NCI-H2029 (cell line): ENCODE measurements at regions not wholly inside any gene's neighbourhood (a gene's known extent, or its start where the extent isn't known, plus 50 kb on each side); places are given as distances from the start of the nearest gene placed in this dataset.
"Not testable (repeated sequence)": the region's sequence is repeated elsewhere in the genome, so short reads cannot be mapped to it uniquely, and the experiment has no call there.

Source experiments
- DNase-seq: peaks from one replicate; lab custom pipeline; 2025; lab: John Stamatoyannopoulos, UW

DNA sequence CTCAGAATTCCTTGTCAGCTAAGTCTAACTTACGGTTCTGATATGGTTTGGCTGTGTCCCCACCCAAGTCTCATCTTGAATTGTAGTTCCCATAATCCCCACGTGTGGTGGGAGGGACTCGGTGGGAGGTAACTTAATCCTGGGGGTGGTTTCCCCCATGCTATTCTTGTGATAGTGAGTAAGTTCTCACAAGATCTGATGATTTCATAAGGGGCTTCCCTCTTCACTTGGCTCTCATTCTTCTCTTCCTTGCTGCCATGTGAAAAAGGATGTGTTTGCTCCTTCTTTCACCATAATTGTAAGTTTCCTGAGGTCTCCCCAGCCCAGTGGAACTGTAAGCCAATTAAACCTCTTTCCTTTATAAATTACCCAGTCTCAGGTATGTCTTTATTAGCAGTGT lies 163.0 kb downstream of the PMAIP1 start:
- not testable (repeated sequence) for DNase-seq

DNA sequence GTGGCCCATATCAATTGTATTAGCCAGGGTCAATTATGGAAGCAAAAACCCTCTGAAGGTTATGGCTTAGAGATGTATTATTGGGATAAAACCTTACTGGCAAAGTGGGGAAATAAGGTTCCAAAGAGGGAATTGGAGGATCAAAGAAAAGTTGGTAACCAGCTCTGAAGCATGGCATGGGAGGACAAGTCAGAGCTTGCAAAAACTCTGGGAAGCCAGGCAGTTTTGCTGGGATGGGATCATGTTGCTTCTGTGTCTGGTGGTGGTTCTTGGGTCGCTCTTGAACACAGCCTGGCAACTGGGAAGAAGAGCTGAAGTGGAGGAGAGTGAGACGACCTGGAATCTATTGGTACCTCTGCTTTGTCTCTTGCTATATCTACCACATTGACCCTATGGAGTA lies 162.6 kb downstream of the PMAIP1 start:
- DNase-seq: no peak

DNA sequence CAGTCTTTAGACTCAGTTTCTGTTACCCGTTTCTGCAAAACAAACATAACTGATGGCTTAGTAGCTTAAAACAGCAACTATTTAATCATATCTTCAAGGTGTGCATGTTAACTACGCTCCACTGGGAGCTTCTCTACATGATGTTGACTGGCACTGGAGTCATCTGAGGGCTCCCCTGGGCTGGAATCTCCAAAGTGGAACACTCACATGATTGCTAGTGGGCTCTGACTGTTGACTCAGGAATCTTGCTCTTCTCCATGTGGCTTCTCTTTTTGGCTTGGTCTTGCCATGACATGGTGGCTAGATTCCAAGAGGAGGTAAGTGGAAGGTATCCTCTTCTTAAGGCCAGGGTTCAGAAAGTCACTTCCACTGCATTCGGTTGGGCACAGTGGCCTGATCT lies 160.8 kb downstream of the PMAIP1 start:
- no peak for DNase-seq

DNA sequence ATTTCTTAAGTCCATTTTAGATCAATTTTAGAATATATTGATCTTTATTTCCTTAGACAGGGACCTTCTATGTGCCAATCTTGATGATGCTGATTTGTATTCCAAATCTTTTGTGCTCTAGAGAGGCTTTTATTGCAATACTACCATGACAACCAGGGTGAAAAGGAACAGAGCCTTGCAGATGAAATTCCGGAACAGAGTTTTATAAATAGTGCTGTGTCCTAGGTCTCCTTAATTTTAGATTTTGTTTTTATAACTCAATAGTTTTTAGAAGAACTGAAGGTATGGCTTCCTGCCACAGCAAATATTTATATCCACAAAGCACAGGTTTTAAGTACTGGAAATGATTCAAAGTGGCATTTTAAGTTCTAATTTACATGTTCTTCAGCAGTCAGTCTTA lies 160.2 kb downstream of the PMAIP1 start:
- DNase-seq: no peak

DNA sequence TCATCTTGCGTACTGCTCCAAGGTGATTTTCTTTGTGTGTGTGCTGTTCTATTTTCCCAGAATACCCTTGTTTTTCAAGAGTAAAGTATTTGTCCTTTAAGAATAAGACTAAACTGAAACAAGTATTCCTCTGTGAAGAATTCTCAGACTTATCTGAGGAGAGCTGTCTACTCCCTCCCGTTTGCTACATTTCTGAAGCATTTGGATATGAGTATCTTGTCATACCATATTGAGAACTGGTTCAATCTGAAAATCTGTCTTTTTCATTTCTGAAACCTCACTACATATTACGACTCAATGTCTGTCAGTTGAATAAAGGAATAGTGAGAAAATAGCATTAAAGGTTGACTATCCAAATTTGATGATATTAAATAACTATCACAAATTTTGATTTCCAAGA lies 159.4 kb downstream of the PMAIP1 start:
- no peak for DNase-seq

DNA sequence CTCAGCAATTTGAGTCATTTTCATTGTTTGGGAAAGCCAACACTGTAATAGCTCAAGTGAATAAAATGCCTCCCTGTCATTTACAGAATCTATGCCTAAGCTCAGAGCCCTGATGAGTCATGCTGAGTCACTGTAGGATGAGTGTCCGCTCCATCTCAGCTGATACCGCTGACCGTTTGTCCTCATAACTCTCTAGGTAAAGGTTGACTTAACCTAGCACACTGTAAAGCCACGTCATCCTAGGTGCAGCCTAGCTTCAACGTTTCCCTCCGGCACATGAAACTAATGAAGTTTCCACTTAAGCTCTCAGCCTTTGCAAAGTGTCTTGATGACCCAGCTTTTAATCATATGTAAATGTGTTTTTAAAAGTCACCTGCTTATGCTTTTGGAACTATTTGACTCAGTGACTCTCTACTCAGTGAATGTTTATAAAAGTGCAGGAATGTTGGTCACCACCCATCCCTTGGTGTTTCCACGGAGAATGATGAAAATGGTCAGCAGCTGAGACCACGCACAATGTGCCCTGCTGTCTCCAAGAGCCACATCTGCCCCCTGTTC lies 154.0 kb downstream of the PMAIP1 start:
- no peak for DNase-seq

DNA sequence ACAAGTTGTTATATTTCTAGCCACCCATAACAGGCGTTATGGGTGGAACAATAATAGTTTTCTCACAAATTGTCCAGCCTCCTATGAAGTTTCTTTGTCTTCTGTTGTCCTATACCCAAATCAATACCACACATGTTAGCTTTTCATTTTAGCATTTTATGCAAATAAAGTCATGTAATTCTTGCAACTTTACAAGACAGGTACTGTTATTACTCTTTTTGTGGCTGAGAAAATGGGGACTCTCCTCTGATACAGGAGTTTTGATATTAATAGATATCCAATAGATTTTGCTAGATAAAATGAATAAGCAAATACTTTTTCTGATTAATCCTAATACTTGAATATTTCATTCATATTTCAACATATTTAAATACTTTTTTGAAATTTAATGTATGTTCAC lies 151.0 kb downstream of the PMAIP1 start:
- no peak for DNase-seq

DNA sequence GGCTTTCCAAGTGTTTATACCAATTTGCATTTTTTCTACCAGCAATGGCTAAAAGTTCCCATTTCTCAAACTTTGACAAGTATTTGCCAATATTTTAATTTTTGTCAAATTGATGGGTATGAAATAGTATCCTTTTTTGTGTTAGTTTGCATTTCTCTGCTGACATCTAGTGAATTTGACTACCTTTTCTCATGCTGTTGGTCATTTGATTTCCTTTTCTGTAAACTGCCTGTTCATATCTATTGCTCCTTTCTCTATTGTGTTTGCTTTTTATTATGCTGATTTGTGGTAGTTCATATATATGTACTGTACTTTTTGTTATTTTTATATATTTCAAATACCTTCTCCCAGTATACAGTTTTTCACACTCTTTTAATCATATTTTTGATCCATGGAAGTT lies 149.4 kb downstream of the PMAIP1 start:
- no peak for DNase-seq

DNA sequence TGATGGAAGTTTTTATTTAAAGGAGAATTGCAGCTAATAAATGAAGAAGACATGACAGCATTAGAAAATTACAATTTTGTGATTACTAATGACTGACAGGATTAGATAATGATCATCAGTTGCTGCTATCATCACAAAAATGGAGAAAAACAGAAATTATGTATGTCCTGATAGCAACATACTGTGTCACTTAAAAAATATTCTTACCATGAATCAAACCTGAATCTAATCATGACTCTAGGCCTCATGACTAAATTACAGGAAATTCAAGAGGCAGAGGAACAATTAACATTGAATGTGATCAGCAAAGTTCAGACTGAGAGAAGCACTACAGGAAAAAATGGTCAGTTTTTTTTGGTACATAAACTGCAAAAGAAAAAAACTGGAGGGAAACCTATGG lies 147.8 kb downstream of the PMAIP1 start:
- no peak for DNase-seq

DNA sequence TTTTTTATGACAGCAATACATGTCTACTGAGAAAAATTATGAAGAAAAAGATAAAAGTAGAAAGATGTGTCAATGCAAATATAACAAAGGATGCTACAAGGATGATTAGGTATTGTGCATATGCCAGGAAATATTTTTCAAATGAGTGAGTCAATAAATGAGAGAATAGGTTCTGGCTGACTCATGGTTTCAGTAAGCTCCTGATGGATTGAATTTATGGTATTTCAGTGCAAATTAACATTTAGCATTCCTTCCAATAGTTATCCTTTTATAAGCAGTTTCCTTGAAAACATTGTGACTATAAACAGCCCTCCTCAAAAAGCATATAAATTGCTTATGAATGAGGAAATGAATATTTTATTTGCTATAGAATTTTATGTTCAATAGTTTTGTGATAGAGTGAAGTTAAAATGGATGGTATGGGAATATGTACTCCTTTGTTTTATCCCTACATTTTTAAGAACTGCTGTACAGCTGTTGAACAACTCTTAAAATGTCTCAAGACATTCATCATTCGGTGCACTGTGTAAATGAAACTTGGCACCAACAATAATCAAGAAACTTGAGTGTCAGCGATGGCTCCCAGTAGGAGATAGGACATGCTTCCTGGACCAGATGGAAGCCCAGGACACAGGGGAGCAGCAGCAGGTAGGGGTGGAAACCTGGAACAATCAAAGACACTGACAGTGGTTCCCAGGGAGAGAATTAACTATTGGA lies 144.7 kb downstream of the PMAIP1 start:
- DNase-seq: no peak

DNA sequence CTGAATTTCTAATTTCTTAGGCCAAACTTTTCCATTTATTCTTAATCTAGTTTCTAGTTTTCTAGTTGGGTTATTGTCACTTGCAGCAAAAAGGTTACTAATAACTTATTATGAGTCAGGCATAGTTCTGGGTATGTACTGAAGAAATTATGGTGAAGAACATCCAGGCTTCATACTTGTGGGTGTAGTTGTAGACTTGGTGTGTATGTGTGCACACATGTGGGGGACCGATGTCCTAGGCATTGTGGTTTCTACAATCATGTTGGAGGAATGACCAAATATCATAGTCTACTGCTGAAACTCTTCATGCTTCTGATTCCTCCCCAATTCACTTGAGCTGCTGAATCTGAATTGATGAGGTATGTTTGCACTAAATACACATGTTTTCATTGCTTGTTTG lies 141.2 kb downstream of the PMAIP1 start:
- DNase-seq: no peak

DNA sequence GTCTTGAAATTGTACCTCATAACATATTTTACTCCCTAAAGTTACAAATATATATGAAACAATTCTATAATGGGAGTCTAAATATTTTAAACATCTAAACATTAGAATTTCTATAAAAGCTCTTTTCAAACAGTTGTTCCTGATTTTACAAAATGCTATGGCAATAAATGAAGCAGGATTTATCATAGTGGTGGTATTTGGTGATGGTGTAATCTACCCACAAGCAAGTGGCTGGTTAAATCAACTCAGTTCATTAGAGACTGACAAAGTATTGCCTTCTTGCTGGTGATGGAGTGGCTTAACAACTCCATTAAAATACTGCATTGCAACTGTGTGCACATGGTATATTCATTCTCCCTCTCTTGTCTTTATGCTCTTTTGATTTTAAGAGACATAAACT lies 138.9 kb downstream of the PMAIP1 start:
- no peak for DNase-seq

DNA sequence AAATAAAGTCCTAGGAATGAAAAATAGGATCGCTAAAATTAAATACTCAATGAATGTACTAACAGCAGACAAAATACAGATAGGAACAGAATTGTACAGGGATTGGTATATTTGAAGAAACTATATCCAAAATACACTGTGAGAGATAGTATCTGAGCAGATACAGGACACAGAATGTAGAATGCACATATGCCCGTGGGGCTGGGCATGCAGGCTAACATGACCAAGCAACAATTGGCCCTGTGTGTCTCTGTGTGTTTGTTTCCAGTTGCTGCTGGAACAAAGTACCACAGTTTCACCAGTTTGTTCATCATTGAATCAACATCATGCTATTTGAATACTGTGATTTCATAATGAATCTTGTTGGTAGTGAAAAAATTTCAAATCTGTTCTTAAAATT lies 127.6 kb downstream of the PMAIP1 start:
- no peak for DNase-seq

DNA sequence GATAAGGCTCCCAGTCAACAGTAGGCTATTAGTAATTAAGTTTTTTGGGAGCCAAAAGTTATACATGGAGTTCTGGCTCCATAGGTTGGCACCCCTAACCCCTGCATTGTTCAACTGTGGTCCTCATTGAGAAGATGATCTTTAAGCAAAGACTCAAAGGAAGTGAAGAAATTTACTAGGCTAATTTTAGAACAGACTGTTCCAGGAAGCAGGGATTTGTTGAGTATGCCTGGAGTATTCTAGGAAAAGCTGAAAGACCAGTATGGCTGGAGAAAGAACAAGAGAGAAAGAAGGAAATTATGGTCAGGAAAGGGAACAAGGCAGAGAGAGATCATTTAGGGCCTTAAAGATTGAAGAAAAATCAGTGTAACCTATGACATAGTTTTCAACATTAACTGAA lies 125.1 kb downstream of the PMAIP1 start:
- no peak for DNase-seq

DNA sequence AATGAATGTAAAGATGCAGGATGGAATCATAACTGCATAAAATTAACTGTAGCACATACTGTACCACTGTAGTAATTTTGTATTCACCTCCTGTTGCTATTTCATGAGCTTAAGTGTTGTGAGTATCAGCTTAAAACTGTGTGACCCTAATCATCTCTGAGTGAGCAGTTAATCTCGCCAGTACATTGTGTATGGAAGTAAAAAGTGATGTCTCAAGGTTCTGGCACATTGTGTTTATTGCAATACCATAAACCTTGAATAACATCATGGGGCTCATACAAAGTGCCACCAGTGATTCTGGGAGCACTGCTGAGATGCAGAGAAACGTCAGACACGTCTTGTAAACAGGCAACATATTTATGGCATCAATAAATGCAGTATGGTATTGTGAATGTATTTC lies 124.5 kb downstream of the PMAIP1 start:
- DNase-seq: no peak

DNA sequence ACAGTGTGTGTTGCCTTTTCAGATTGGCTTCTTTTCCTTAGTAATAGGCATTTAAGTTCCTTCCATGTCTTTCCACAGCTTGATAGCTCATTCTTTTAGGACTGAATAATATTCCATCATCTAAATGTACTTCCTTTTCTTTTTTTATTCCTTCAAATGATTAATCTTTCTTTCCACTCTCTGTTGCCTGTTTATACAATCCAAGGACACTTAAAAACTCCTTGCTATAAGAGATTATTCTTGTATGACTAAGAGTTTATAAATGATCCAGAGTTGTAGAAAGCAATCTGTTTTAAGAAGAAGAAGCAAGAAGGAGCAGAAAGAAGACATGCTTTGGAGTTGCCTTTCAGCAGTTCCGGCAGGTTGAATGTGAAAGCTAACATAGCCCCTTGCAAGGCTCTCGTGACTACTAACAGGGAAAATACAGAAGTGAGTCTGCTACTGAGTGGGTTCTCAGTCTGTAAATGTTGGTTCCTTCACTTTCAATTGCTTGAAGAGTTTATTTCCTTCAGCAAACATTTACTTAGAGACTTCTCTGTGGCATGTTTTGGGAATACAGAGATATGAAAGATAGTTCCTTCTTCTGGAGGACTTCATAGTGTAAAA lies 123.0 kb downstream of the PMAIP1 start:
- no peak for DNase-seq

DNA sequence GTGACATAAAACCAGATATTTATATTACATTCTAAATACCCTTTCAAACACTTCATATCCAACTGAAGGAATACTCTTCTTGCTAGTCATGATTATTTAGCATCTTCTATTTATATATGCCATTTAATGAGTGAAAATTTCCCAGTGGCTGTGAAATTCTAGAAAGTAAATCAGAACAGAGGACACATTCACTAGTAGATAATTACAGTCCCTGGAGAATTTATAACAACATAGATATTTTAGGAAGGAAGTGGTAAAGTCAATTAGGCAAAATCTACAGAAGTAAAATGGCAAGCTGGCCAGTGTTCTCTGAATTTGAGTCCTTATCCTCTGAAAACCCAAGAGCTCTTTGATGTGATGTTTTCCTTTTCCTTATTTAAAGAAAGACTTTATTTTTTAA lies 121.8 kb downstream of the PMAIP1 start:
- no peak for DNase-seq

DNA sequence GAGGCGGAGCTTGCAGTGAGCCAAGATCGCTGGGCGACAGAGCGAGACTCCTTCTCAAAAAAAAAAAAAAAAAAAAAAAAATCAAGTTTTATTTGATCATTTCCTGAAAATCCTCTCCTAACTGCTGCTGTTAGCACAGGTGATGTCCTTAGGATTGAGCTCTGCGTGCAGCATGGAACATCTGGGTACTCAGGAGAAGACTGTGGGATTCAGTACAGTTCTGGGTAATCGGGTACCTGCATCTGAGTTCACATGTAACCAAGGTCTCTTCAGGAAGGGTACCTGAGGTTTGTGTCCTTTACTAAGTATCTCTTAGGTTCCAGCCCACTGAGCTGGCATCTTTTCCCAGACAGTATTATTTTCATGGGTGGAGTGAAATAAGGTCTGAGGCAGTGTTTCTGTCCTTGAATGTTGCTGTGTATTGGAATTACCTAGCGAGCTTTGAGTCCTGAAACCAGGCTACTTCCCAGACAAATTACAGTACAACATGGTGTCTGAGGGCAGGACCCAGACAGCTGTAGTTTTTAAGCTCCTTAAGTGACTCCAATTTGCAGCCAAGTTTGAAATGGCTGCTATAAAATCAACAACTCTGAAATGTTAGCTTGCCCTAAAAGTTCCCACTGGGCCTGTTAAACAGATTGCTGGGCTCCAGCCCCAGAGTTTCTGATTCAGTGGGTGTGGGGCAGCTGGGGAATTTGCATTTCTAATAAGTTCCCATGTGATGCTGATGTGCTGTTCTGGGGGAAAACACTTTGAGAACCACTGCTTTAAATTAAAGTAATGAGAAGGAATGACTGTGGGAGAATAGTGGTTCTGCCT lies 120.5 kb downstream of the PMAIP1 start:
- DNase-seq: no peak

DNA sequence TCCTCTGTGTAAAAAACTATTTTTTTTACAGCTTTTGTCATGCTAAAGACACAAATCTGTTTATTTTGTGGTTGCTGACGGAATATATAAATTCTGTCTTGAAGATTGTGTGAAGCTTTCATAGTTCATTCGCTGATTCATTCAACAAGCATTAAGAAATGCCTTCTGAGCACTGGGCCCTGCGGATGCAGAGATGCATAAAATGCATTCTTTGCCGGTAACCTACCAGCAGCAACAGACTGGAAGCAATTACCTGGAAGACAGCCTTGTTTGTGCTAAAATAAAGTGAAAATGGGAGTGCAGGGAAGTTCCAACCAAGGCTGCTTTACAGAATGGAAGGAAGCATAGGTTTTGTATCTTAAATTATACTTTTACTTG lies 119.7 kb downstream of the PMAIP1 start:
- no peak for DNase-seq

DNA sequence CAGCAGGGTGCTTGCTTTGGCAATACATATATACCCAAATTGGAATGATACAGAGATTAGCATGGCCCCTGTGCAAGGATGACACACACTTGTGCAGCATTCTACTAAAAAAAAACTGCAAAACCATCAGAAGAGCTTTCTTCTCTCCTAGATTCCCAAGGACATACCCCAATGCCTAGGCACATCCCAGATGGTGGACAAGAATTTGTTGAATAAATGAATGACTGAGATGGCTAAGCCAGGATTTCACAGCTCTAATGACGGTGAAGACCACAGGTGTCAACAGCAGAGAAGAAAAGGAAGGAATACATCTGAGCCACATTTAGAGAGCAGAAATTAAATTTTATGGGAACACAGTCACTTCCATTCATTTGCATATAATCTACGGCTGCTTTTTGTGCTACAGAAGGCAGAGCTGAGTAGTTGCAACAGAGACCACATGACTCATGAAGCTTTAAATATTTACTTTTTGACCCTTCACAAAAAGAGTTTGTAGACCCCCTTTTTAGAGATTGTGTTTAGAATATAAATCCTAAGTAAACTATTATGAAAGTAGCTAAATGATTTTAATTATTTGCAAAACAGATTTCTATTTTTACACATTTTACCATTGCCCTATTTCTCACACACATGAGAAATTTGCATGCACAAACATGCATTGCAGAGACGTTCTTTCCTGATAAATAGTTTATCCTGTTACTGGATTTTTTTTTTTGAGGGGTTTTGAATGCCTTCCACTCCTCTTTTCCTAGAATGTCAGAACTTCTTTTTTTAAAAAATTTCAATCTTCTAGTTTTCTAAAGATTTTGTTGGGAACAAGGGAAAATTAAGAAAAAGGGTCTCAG lies 119.0 kb downstream of the PMAIP1 start:
- no peak for DNase-seq

DNA sequence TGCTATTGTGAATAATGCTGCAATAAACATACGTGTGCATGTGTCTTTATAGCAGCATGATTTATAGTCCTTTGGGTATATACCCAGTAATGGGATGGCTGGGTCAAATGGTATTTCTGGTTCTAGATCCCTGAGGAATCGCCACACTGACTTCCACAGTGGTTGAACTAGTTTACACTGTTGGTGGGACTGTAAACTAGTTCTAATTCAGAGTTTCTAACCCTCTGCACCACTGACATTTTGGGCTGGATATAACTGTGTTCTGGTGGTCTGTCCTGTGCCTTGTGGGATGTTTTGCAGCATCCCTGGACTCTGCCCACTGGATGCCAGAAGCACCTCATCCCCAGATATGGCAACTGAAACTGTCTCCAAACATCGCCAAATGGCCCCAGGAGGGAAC lies 118.3 kb downstream of the PMAIP1 start:
- not testable (repeated sequence) for DNase-seq

DNA sequence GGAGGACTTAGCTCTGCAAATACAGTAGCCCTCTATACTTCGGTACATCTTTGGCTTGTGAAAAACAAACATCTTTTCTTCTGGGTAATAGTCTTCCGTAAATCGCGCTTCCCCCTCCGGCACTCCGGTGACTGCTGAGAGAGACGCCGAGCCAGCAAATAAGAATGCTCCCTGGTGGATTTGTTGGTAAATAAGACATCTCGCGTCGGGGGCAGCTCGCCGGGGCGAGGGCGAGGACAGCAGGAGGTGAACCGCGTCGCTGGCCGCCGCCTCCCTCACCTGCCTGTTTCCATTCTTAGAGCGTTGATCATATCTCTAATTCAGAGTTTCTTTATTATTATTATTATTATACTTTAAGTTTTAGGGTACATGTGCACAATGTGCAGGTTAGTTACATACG lies 117.6 kb downstream of the PMAIP1 start:
- no peak for DNase-seq
